Peyer's patch (tissue), 4 donors: ENCODE measurements at regions not wholly inside any gene's neighbourhood (a gene's known extent, or its start where the extent isn't known, plus 50 kb on each side); places are given as distances from the start of the nearest gene placed in this dataset.
"Not testable (repeated sequence)": the region's sequence is repeated elsewhere in the genome, so short reads cannot be mapped to it uniquely, and the experiment has no call there.

ENCODE experiments used
- DNase-seq, 3 donors: peaks; one replicate each; pipeline ENCODE4 v3.0.0-alpha.2; 2017 to 2019
- H3K27ac ChIP-seq, 4 donors: fragments of 200-600 bp; sonication (generic); one replicate each; pipeline ENCODE4 v1.5.1; 2016 to 2019
- H3K27me3 ChIP-seq, 2 donors: fragments of 200-600 bp; sonication (generic); one replicate each; pipeline ENCODE4 v1.5.1; 2019
- H3K36me3 ChIP-seq, 3 donors: fragments of 200-600 bp; sonication (generic); one replicate each; pipeline ENCODE4 v1.5.1; 2016 to 2019
- H3K4me1 ChIP-seq, 4 donors: fragments of 200-600 bp; sonication (generic); one replicate each; pipeline ENCODE4 v1.5.1; 2016 to 2019
- H3K4me3 ChIP-seq, 4 donors: fragments of 200-600 bp; sonication (generic); 1 replicate in 3 of 4; 2 replicates in 1 of 4; pipeline ENCODE4 v1.5.1; 2016 to 2019; ENCODE audit warnings: mild to moderate bottlenecking in 1 of 4
- H3K9me3 ChIP-seq, 4 donors: fragments of 200-600 bp; sonication (generic); one replicate each; pipeline ENCODE4 v1.5.1; 2016 to 2019; ENCODE audit warnings: mild to moderate bottlenecking in 1 of 4
- POLR2A ChIP-seq, 2 donors: fragments of 450-650 bp; IDR thresholded peaks; one replicate each; pipeline ENCODE4 v1.5.1; 2017; ENCODE audit warnings: antibody characterized with exemption in 2 of 2, mild to moderate bottlenecking in 2 of 2, moderate library complexity in 2 of 2
- TF ChIP-seq, protein P1 (sequence below), 6 experiments: fragments of 450-650 bp in 4 of 6; fragments of 200-600 bp in 2 of 6; sonication (generic) in 1 of 6; IDR thresholded peaks; one replicate each; pipeline ENCODE4 v1.5.1; 2017 to 2019; ENCODE audit warnings: antibody characterized with exemption in 6 of 6, mild to moderate bottlenecking in 3 of 6, moderate library complexity in 1 of 6

DNA sequence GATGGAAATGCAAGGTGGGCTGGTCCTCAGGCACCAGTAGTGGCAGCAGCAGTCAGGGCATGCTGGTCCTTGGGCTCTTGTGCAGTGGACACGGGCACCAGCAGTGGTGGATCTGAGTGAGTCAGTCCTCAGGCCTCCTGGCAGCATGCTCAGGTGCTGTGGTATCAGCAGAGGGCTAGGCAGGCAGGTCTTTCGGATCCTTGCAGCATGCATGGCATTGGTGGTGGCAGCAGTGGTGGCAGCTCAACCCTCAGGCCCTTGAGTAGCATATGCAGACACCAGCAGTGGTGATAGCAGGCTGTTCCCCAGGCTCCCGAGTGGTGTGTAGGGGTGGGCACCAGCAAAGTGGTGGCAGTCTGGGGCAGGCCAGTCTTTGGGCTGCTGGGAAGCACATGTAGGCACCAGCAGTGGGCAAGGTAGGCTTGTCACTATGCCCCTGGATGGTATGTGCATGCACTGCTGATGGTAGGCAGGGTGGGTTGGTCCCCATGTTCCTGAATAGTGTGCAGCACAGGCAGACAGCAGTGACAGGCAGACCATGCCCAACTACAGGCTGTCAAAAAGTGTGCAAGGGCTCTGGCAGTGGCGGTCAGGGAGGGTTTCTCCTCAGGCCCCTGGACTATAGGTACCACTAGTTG is 606.0 kb downstream of the ADCYAP1 start:
- Histone ChIP-seq H3K4me3 (no peak overlapping the region), H3K36me3 (no peaks in the 10 kb centered on the region), H3K27me3 (no peaks in the 10 kb centered on the region), H3K27ac (no peak overlapping the region), H3K9me3 (no peaks in the 10 kb centered on the region), H3K4me1 (no peaks in the 10 kb centered on the region)
- no peak for TF ChIP-seq POLR2A (IDR thresholded peaks at IDR 0.05)
- TF ChIP-seq, protein P1, sequence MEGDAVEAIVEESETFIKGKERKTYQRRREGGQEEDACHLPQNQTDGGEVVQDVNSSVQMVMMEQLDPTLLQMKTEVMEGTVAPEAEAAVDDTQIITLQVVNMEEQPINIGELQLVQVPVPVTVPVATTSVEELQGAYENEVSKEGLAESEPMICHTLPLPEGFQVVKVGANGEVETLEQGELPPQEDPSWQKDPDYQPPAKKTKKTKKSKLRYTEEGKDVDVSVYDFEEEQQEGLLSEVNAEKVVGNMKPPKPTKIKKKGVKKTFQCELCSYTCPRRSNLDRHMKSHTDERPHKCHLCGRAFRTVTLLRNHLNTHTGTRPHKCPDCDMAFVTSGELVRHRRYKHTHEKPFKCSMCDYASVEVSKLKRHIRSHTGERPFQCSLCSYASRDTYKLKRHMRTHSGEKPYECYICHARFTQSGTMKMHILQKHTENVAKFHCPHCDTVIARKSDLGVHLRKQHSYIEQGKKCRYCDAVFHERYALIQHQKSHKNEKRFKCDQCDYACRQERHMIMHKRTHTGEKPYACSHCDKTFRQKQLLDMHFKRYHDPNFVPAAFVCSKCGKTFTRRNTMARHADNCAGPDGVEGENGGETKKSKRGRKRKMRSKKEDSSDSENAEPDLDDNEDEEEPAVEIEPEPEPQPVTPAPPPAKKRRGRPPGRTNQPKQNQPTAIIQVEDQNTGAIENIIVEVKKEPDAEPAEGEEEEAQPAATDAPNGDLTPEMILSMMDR (IDR thresholded peaks at IDR 0.05), result no peak
- no peak for DNase-seq

DNA sequence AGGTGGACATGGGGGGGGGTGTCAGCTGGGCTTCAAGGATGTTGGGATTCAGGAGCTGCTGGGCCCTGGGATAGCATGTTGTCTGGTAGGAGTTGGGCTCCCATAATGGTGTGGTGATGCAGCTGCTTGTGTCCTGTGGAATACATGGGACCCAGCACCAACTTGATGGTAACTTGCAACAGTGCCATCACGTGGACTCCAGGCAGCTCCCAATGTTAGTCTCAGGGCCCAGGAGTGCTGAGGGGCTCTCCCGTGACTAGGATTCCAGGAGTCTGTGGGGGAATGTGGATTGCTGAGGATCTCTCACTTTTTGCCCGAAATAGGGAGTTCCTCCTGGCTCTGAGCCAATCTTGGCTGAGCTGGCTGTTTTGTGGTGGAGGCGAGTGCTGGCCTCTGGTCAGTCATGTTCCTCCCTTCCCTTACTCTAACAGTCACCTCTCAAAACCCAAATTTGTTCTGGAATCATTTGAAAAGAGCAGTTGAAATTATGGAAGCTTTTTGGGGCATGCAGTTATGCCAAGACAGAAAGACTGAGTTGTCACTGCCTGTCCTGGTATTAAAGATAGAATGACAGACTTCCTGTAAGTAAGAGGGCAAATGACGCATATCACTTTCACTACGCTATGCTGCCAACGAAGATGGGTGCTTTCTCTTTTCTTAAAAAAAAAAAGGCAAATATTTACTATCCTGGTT is 607.1 kb downstream of the ADCYAP1 start:
- no peak for DNase-seq
- TF ChIP-seq, protein P1 (IDR thresholded peaks at IDR 0.05), result no peak
- no peak for TF ChIP-seq POLR2A (IDR thresholded peaks at IDR 0.05)
- no peaks in the 10 kb centered on the region for H3K4me1 ChIP-seq
- no peaks in the 10 kb centered on the region for H3K36me3 ChIP-seq
- H3K27ac ChIP-seq, result no peak overlapping the region
- H3K27me3 ChIP-seq, result no peaks in the 10 kb centered on the region
- no peaks in the 10 kb centered on the region for H3K9me3 ChIP-seq
- no peak overlapping the region for H3K4me3 ChIP-seq

DNA sequence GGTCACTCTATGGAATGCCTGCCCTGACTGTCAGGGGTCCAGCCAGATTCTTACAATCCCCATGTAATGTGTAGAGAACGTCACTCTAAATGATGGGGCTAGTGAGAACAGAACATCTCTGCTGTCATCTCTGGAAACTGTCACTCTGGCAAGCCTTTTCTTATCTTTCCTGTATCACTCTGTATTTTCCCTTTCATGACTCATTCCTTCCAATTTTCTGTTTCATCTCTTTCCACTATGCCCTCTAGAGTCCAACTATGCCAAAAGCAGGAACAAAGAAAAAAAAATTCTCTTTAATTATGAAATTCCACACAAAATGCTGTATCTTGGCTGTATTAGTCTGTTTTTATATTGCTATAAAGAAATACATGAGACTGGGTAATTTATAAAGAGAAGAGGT is 608.8 kb downstream of the ADCYAP1 start:
- no peak for TF ChIP-seq POLR2A (IDR thresholded peaks at IDR 0.05)
- TF ChIP-seq, protein P1 (IDR thresholded peaks at IDR 0.05), result no peak
- no peaks in the 10 kb centered on the region for H3K36me3 ChIP-seq
- H3K27me3 ChIP-seq, result no peaks in the 10 kb centered on the region
- DNase-seq, result no peak
- no peaks in the 10 kb centered on the region for H3K4me1 ChIP-seq
- H3K27ac ChIP-seq, result no peak overlapping the region
- no peak overlapping the region for H3K4me3 ChIP-seq
- no peaks in the 10 kb centered on the region for H3K9me3 ChIP-seq

DNA sequence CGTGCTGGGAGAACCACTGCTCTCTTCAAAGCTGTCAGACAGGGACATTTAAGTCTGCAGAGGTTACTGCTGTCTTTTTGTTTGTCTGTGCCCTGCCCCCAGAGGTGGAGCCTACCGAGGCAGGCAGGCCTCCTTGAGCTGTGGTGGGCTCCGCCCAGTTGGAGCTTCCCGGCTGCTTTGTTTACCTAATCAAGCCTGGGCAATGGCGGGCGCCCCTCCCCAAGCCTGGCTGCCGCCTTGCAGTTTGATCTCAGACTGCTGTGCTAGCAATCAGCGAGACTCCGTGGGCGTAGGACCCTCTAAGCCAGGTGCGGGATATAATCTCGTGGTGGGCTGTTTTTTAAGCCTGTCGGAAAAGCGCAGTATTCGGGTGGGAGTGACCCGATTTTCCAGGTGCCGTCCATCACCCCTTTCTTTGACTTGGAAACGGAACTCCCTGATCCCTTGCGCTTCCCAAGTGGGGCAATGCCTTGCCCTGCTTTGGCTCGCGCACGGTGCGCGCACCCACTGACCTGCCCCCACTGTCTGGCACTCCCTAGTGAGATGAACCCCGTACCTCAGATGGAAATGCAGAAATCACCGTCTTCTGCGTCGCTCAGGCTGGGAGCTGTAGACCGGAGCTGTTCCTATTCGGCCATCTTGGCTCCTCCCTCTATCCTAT is 617.0 kb downstream of the ADCYAP1 start:
- not testable (repeated sequence) for H3K9me3 ChIP-seq, H3K36me3 ChIP-seq, H3K27ac ChIP-seq, DNase-seq, H3K4me3 ChIP-seq, H3K27me3 ChIP-seq, H3K4me1 ChIP-seq

DNA sequence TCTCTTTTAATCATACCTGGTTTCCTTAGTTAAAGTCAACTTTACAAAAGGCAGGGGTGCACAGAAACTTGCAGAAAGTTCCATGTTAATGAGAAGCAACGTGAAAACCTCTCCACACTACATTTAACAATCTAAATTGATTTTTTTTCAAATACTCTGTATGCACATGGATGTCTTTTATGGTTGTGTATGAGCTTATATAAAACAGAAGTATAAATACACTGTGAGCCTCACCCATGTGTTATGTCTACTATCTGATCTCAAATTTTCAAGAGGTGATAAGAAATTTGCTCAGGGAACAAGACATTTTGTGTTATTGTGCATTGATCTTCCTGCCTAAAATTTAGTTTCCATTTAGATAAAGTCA is 617.6 kb downstream of the ADCYAP1 start:
- Histone ChIP-seq H3K27me3 (no peaks in the 10 kb centered on the region), H3K4me3 (no peak overlapping the region), H3K27ac (no peak overlapping the region), H3K36me3 (no peaks in the 10 kb centered on the region), H3K4me1 (no peaks in the 10 kb centered on the region), H3K9me3 (no peaks in the 10 kb centered on the region)
- TF ChIP-seq, protein P1 (IDR thresholded peaks at IDR 0.05), result no peak
- TF ChIP-seq POLR2A (IDR thresholded peaks at IDR 0.05), result no peak
- DNase-seq, result no peak

DNA sequence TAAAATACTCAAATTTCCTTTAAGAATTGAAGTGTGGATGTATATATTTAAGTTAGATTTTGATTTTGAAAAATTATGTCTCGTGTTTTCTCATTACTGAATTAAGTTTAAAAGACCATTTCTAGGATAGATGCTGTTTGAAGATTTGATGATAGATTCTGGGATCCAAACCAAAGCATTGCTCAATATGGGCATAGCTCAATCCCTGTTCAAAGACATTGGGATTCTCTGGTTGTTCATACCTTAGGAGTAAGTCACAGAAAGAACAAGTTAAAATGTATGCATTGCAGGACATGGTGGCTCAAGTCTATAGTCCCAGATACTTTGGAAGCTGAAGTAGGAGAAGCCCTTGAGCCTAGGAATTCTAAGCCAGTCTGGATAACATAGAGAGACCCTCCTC is 622.3 kb downstream of the ADCYAP1 start:
- Histone ChIP-seq H3K36me3 (no peaks in the 10 kb centered on the region), H3K4me1 (no peaks in the 10 kb centered on the region), H3K27me3 (no peaks in the 10 kb centered on the region), H3K9me3 (no peaks in the 10 kb centered on the region), H3K4me3 (no peak overlapping the region), H3K27ac (no peak overlapping the region)
- TF ChIP-seq, protein P1 (IDR thresholded peaks at IDR 0.05), result no peak
- no peak for DNase-seq
